ENCODE measurements at regions not wholly inside any gene's neighbourhood (a gene's known extent, or its start where the extent isn't known, plus 50 kb on each side); places are given as distances from the start of the nearest gene placed in this dataset.

DNA sequence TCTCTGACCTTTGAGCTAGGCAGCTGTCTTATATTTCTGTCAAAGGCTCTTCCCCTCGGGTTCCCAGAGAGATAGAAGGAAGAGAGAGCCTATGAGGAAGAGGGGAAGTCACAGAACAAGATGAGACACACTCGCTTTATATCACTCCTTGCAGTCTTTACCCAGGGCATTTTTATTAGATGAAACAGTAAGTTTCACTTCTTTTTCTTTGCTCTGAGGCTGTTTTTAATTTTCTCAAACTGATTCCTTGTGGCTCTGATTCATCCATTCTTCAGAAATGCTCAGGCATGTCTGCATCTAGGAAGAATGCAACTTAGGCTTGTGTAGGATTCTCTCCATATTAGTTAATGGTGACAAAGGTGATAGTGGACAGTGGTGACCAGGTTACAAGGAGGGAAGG lies 132.9 kb upstream of the CHD1 start:
- no peak for TF ChIP-seq CTCF (conservative IDR thresholded peaks at IDR 0.05 in 1 of 2, IDR thresholded peaks at IDR 0.05 in 1 of 2; ENCODE audit: low read depth in 1 of 2, low read length in 2 of 2)
- no peak for TF ChIP-seq EZH2 (IDR thresholded peaks at IDR 0.05; ENCODE audit: low read length, missing control alignments)

All from fibroblast of lung (primary cell).